ENCODE measurements at regions not wholly inside any gene's neighbourhood (a gene's known extent, or its start where the extent isn't known, plus 50 kb on each side); places are given as distances from the start of the nearest gene placed in this dataset.

DNA sequence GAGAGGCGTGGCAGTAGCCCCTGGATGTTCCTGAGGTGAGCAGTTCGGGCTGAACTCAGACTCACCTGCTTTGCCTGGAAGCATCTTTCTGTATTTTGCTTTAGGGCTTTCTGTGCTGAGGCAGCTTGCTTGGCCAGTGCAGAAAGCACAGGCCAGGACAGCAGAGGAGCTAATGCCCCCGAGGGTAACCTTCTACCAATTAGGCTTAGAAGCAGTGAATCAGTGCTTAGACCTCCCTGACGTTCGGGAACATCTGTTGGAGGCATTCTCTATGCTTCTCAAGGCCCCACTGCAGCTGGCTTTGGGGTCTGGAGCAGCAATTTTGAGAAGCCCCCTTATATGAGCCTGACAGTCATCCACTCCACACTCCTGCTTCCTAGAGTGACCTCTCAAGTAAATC is 350.7 kb upstream of the PROK2 start:
- TF ChIP-seq, protein P1, sequence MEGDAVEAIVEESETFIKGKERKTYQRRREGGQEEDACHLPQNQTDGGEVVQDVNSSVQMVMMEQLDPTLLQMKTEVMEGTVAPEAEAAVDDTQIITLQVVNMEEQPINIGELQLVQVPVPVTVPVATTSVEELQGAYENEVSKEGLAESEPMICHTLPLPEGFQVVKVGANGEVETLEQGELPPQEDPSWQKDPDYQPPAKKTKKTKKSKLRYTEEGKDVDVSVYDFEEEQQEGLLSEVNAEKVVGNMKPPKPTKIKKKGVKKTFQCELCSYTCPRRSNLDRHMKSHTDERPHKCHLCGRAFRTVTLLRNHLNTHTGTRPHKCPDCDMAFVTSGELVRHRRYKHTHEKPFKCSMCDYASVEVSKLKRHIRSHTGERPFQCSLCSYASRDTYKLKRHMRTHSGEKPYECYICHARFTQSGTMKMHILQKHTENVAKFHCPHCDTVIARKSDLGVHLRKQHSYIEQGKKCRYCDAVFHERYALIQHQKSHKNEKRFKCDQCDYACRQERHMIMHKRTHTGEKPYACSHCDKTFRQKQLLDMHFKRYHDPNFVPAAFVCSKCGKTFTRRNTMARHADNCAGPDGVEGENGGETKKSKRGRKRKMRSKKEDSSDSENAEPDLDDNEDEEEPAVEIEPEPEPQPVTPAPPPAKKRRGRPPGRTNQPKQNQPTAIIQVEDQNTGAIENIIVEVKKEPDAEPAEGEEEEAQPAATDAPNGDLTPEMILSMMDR (IDR thresholded peaks at IDR 0.05): no peak
- TF ChIP-seq POLR2A (IDR thresholded peaks at IDR 0.05): no peak

All from testis (tissue), 2 donors.